ENCODE measurements at regions not wholly inside any gene's neighbourhood (a gene's known extent, or its start where the extent isn't known, plus 50 kb on each side); places are given as distances from the start of the nearest gene placed in this dataset.

DNA sequence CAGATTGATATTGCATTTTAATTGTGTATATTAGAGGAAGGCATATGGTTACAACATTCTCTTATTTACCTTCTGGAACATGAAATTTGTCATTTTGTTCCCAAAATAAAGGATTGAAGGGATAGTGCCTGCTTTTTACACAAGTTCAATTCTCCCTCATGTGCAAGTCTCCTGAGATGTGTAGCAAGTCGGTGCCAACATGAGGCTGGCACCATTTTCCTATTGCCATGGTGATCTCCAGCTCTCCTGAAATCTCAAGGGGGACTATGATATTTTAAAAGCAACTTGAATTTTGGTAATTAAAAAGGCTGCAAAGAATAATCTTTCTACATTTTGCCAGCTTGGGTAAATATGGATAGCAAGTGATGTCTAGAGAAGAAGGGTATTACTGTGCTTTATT lies 693.3 kb upstream of the WWC1 start:
- H3K36me3 ChIP-seq (ENCODE audit: control insufficient read depth in 2 of 2, extremely low read depth in 1 of 2, insufficient read depth in 2 of 2, low read length in 2 of 2), result no peaks in the 10 kb centered on the region
- intact Hi-C loops (cut with micrococcal nuclease) (no loop called here), dilution Hi-C loops (cut with MboI; ENCODE audit: extremely low pct_ligation_motif_present, low sequenced_read_pairs) (no loop called here)
- BruUV-seq (replicated peaks), result no TSS peak
- no peaks in the 10 kb centered on the region for H4K20me1 ChIP-seq (replicated peaks; ENCODE audit: control insufficient read depth, extremely low read depth, insufficient read depth, low read length)
- POLR2A ChIA-PET, result no interaction called here
- H3K27me3 ChIP-seq (ENCODE audit: control insufficient read depth in 2 of 2, insufficient read depth in 2 of 2, low read length in 2 of 2), result no peaks in the 10 kb centered on the region
- no peak overlapping the region for H3K9ac ChIP-seq (replicated peaks; ENCODE audit: extremely low read depth, insufficient read depth, low read length)
- H2AFZ ChIP-seq (ENCODE audit: low read depth, low read length), result no peak overlapping the region
- H3K27ac ChIP-seq (ENCODE audit: insufficient read depth, low read depth, low read length), result no peak overlapping the region
- DNase-seq (ENCODE audit: low read depth, low spot score) (no peak), FAIRE-seq (no peak)
- H3K4me3 ChIP-seq (replicated peaks in 1 of 3; ENCODE audit: insufficient read depth in 1 of 3, low read depth in 1 of 3, low read length in 3 of 3), result no peak overlapping the region
- no peak overlapping the region for H3K4me2 ChIP-seq (ENCODE audit: insufficient read depth, low read length)
- H3K79me2 ChIP-seq (ENCODE audit: control insufficient read depth, insufficient read depth, low read length), result no peaks in the 10 kb centered on the region
- TF ChIP-seq EZH2 (IDR thresholded peaks at IDR 0.05; ENCODE audit: borderline replicate concordance, low read depth, low read length, severe bottlenecking) (no peak), JUN (IDR thresholded peaks at IDR 0.05; ENCODE audit: borderline replicate concordance, insufficient read depth, insufficient read length, low read depth) (no peak), GATA2 (IDR thresholded peaks at IDR 0.05; ENCODE audit: insufficient read depth, insufficient read length, low read depth, low read length) (no peak), MYC (IDR thresholded peaks at IDR 0.05; ENCODE audit: low read depth, low read length) (no peak), FOS (IDR thresholded peaks at IDR 0.05; ENCODE audit: borderline replicate concordance, insufficient read depth, low read length) (no peak)
- TF ChIP-seq, protein P1, sequence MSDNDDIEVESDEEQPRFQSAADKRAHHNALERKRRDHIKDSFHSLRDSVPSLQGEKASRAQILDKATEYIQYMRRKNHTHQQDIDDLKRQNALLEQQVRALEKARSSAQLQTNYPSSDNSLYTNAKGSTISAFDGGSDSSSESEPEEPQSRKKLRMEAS (IDR thresholded peaks at IDR 0.05; ENCODE audit: insufficient read depth, insufficient read length), result no peak
- H3K9me1 ChIP-seq (replicated peaks; ENCODE audit: control insufficient read depth, extremely low read depth, insufficient read depth, low read length), result no peaks in the 10 kb centered on the region
- no peaks in the 10 kb centered on the region for H3K4me1 ChIP-seq (ENCODE audit: control insufficient read depth, extremely low read depth, insufficient read depth, low read length)
- peaks cover 4% of the 10 kb centered on the region for H3K9me3 ChIP-seq (replicated peaks; ENCODE audit: control insufficient read depth, insufficient read depth, low read length)
- CTCF ChIA-PET, result no interaction called here

DNA sequence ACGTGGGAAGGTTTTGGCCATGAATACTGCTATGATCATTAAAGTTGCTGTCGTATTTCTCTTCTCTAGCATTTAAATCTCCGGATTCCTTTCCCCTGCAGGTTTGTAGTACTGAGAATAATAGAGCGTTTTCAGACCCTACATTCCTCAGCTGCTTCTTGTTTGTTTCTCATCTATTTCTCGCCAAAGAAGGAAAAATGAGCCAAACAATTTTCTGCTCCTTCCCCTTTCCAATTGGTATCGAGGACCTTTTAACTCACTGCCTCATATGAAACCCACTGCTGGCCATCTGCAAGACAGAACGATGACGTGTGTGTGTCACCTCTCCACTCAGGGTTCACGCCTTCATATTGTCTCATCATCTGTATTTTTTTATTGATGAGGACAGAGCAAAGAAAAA lies 689.4 kb upstream of the WWC1 start:
- Histone ChIP-seq H3K9ac (replicated peaks; ENCODE audit: extremely low read depth, insufficient read depth, low read length) (no peak overlapping the region), H3K4me1 (ENCODE audit: control insufficient read depth, extremely low read depth, insufficient read depth, low read length) (no peaks in the 10 kb centered on the region), H3K9me1 (replicated peaks; ENCODE audit: control insufficient read depth, extremely low read depth, insufficient read depth, low read length) (no peaks in the 10 kb centered on the region), H3K4me2 (ENCODE audit: insufficient read depth, low read length) (no peak overlapping the region), H3K36me3 (ENCODE audit: control insufficient read depth in 2 of 2, extremely low read depth in 1 of 2, insufficient read depth in 2 of 2, low read length in 2 of 2) (no peaks in the 10 kb centered on the region), H3K4me3 (replicated peaks in 1 of 3; ENCODE audit: insufficient read depth in 1 of 3, low read depth in 1 of 3, low read length in 3 of 3) (no peak overlapping the region), H3K9me3 (replicated peaks; ENCODE audit: control insufficient read depth, insufficient read depth, low read length) (peaks cover 2% of the 10 kb centered on the region), H2AFZ (ENCODE audit: low read depth, low read length) (no peak overlapping the region), H3K27ac (ENCODE audit: insufficient read depth, low read depth, low read length) (no peak overlapping the region), H4K20me1 (replicated peaks; ENCODE audit: control insufficient read depth, extremely low read depth, insufficient read depth, low read length) (no peaks in the 10 kb centered on the region), H3K27me3 (ENCODE audit: control insufficient read depth in 2 of 2, insufficient read depth in 2 of 2, low read length in 2 of 2) (no peaks in the 10 kb centered on the region), H3K79me2 (ENCODE audit: control insufficient read depth, insufficient read depth, low read length) (no peaks in the 10 kb centered on the region)
- FAIRE-seq, result no peak
- no TSS peak for BruUV-seq (replicated peaks)
- no peak for DNase-seq (ENCODE audit: low read depth, low spot score)
- intact Hi-C loops (cut with micrococcal nuclease) (no loop called here), dilution Hi-C loops (cut with MboI; ENCODE audit: extremely low pct_ligation_motif_present, low sequenced_read_pairs) (no loop called here)
- no peak for TF ChIP-seq JUN (IDR thresholded peaks at IDR 0.05; ENCODE audit: borderline replicate concordance, insufficient read depth, insufficient read length, low read depth)
- TF ChIP-seq, protein P1 (IDR thresholded peaks at IDR 0.05; ENCODE audit: insufficient read depth, insufficient read length), result no peak
- no peak for TF ChIP-seq POLR2A (IDR thresholded peaks at IDR 0.05; ENCODE audit: low read depth, low read length)
- TF ChIP-seq POLR2AphosphoS5 (IDR thresholded peaks at IDR 0.05; ENCODE audit: insufficient read depth, low read depth, low read length), result no peak
- no peak for TF ChIP-seq MYC (IDR thresholded peaks at IDR 0.05; ENCODE audit: low read depth, low read length)
- CTCF ChIA-PET, result no interaction called here
- POLR2A ChIA-PET, result no interaction called here

Data from endothelial cell of umbilical vein (primary cell).